Midbrain (tissue), 1 donor: ENCODE measurements at regions not wholly inside any gene's neighbourhood (a gene's known extent, or its start where the extent isn't known, plus 50 kb on each side); places are given as distances from the start of the nearest gene placed in this dataset.

ENCODE experiments used
- DNase-seq: peaks from one replicate; lab custom pipeline; 2025; lab: John Stamatoyannopoulos, UW

GRCh38 chr3:180185650-180186049 is 148.9 kb upstream of the PEX5L start:
- DNase-seq, result no peak

GRCh38 chr3:180188512-180189309 is 152.0 kb upstream of the PEX5L start:
- DNase-seq, result no peak

- no peak for DNase-seq
Observed at GRCh38 chr3:180189310-180189648, 152.5 kb upstream of the PEX5L start.

GRCh38 chr3:180196658-180197057 is 159.9 kb upstream of the PEX5L start:
- no peak for DNase-seq

- no peak for DNase-seq
Observed at GRCh38 chr3:180199417-180199995, 162.8 kb upstream of the PEX5L start.

- no peak for DNase-seq
Observed at GRCh38 chr3:180215866-180216265, 179.1 kb upstream of the PEX5L start.

GRCh38 chr3:180223268-180223667 is 186.5 kb upstream of the PEX5L start:
- no peak for DNase-seq

GRCh38 chr3:180229113-180229512 is 192.4 kb upstream of the PEX5L start:
- no peak for DNase-seq

- DNase-seq, result no peak
Observed at GRCh38 chr3:180239939-180240338, 203.2 kb upstream of the PEX5L start.

- DNase-seq, result no peak
Observed at GRCh38 chr3:180246688-180247195, 210.0 kb upstream of the PEX5L start.

GRCh38 chr3:180250172-180250571 is 213.4 kb upstream of the PEX5L start:
- no peak for DNase-seq

- no peak for DNase-seq
Observed at GRCh38 chr3:180252683-180253082, 215.9 kb upstream of the PEX5L start.

- DNase-seq, result no peak
Observed at GRCh38 chr3:180253283-180253682, 216.5 kb upstream of the PEX5L start.

GRCh38 chr3:180264479-180264878 is 227.7 kb upstream of the PEX5L start:
- DNase-seq, result no peak

- no peak for DNase-seq
Observed at GRCh38 chr3:180265551-180265950, 228.8 kb upstream of the PEX5L start.

GRCh38 chr3:180267202-180267843 is 230.6 kb upstream of the PEX5L start:
- no peak for DNase-seq

GRCh38 chr3:180274536-180274935 is 237.8 kb upstream of the PEX5L start:
- DNase-seq, result no peak

- no peak for DNase-seq
Observed at GRCh38 chr3:180275176-180275575, 238.4 kb upstream of the PEX5L start.

GRCh38 chr3:180277041-180277440 is 240.3 kb upstream of the PEX5L start:
- peak; percentile 1 for DNase-seq

- DNase-seq, result no peak
Observed at GRCh38 chr3:180278583-180279188, 241.9 kb upstream of the PEX5L start.

- DNase-seq, result no peak
Observed at GRCh38 chr3:180280555-180280954, 243.8 kb upstream of the PEX5L start.

GRCh38 chr3:180282386-180282785 is 245.6 kb upstream of the PEX5L start:
- DNase-seq, result no peak

GRCh38 chr3:180283251-180283650 is 246.5 kb upstream of the PEX5L start:
- no peak for DNase-seq
